ENCODE measurements at regions not wholly inside any gene's neighbourhood (a gene's known extent, or its start where the extent isn't known, plus 50 kb on each side); places are given as distances from the start of the nearest gene placed in this dataset.

DNA sequence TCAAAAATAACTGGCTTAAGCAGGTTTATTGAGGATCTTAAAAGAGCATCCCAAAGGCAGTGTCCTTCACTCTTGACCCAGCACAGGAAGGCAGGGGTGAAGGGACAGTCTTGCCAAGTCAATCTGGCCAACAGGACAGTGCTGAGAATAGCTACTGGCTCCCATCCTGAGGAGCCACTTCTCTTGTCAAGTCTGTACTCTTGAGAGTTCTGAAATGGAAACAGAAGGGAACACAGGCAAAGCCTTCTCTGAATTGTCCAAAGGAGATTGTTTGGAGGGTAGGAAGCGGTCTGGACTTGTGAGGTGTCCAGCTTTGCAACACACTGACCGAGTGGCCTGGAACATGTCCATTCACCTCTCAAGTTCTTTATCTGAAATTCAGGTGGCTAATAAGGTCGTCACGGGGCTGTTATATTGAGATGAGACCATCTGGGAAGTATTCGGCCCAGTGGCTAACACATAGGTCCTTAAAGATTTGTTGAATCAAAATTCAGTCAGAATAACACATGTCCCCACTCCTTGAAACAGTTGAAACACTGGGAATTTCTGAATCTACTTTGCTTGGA, 99.5 kb upstream of the FHL2 start:
- Mint-ChIP-seq H3K27me3 (ENCODE audit: low read depth, poor library complexity) (peaks cover 10% of the 10 kb centered on the region), H3K36me3 (ENCODE audit: low read depth) (no peaks in the 10 kb centered on the region), H3K4me3 (no peak overlapping the region), H3K9me3 (peaks cover 36% of the 10 kb centered on the region), H3K27ac (no peak overlapping the region), H3K4me1 (no peaks in the 10 kb centered on the region)
- TF ChIP-seq, protein P1, sequence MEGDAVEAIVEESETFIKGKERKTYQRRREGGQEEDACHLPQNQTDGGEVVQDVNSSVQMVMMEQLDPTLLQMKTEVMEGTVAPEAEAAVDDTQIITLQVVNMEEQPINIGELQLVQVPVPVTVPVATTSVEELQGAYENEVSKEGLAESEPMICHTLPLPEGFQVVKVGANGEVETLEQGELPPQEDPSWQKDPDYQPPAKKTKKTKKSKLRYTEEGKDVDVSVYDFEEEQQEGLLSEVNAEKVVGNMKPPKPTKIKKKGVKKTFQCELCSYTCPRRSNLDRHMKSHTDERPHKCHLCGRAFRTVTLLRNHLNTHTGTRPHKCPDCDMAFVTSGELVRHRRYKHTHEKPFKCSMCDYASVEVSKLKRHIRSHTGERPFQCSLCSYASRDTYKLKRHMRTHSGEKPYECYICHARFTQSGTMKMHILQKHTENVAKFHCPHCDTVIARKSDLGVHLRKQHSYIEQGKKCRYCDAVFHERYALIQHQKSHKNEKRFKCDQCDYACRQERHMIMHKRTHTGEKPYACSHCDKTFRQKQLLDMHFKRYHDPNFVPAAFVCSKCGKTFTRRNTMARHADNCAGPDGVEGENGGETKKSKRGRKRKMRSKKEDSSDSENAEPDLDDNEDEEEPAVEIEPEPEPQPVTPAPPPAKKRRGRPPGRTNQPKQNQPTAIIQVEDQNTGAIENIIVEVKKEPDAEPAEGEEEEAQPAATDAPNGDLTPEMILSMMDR (IDR thresholded peaks at IDR 0.05): no peak
- no peak for DNase-seq

DNA sequence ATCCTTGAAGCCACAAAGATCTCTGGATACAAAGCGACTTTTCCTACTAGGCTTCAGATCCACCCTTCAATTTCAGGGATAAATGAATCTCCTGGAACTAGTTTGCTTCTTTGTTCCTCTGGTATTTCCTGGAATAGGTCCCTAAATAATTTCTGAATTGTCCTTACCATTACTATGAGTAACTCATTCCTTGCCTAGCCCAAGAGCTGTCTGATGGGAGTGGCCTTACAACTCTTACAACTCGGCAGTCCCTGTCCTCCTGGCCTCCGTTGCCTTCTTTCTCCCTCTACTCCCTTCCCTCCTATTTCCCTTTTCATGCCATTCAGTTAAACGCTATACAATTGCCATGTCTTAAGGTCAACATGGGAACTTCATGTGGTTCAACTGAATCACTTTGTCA, 98.2 kb upstream of the FHL2 start:
- TF ChIP-seq, protein P1 (IDR thresholded peaks at IDR 0.05): no peak
- peaks cover 14% of the 10 kb centered on the region for H3K27me3 Mint-ChIP-seq (ENCODE audit: low read depth, poor library complexity)

DNA sequence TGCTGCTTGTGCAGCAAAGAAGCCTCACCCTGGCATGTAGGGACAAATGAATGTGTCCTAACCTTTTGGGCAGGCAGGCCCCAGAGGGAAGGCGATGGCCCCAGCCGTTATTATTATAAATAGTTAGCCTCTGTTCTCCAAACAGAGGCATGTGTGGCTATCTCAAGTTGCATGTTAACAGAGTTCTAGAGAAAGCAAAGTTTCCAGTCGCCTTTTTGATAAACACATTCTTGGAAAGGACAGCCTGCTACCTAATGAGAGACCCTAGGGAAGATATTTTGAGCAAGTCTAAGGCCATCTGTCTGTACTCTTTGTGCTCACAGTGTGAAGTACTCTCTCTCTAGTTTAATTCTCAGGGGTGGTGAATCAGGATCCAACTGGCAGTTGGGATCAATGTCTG, 97.4 kb upstream of the FHL2 start:
- TF ChIP-seq, protein P1 (IDR thresholded peaks at IDR 0.05): no peak
- H3K4me3 Mint-ChIP-seq: no peak overlapping the region
- no peak overlapping the region for H3K27ac Mint-ChIP-seq
- peaks cover 14% of the 10 kb centered on the region for H3K27me3 Mint-ChIP-seq (ENCODE audit: low read depth, poor library complexity)
- peaks cover 5% of the 10 kb centered on the region for H3K36me3 Mint-ChIP-seq (ENCODE audit: low read depth)
- H3K9me3 Mint-ChIP-seq: peaks cover 37% of the 10 kb centered on the region
- no peak for DNase-seq
- H3K4me1 Mint-ChIP-seq: no peaks in the 10 kb centered on the region

More for the DNA sequence above, 98.2 kb upstream of the FHL2 start:
- peaks cover 40% of the 10 kb centered on the region for H3K9me3 Mint-ChIP-seq
- H3K4me1 Mint-ChIP-seq: no peaks in the 10 kb centered on the region
- no peak overlapping the region for H3K27ac Mint-ChIP-seq
- DNase-seq: no peak
- peaks cover 5% of the 10 kb centered on the region for H3K36me3 Mint-ChIP-seq (ENCODE audit: low read depth)
- no peak overlapping the region for H3K4me3 Mint-ChIP-seq

DNA sequence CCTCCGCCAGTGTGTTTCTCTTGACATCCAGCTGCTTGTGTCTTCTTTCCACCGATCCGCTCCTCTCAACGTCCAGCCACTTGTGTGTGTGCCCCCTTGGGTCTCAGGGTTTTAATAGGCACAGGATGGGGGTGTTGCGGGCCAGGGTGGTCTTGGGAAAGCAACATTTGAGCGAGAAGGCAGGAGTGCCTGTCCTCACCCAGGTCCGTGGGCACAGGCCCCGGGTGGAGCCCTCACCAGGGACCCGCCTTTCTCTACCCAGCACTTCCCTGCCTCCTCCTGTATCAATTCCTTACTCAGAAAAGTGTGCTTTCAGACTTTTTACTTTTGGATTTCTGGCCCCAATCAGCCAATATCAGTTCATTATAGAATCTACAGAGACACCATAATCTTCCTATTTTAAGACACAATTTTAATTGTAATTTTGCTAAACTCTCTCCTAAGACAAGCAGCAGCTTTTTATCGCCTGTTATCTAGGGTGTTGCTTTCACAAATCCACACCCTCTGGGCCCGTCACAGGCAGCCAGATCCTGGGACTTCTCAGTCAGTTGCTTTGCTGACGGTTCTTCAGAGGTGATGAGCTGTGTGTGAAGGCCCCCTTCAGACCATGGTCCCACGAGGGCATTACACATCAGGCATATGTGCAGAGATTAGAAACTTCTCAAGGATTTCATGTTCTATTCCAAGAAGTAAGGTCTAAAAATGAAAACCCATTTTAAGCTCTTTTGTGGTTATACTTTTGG, 96.0 kb upstream of the FHL2 start:
- no peak for DNase-seq
- TF ChIP-seq, protein P1 (IDR thresholded peaks at IDR 0.05): no peak
- Mint-ChIP-seq H3K4me1 (no peaks in the 10 kb centered on the region), H3K27me3 (ENCODE audit: low read depth, poor library complexity) (peaks cover 10% of the 10 kb centered on the region), H3K27ac (no peak overlapping the region), H3K4me3 (no peak overlapping the region), H3K9me3 (peaks cover 28% of the 10 kb centered on the region), H3K36me3 (ENCODE audit: low read depth) (peaks cover 5% of the 10 kb centered on the region)

DNA sequence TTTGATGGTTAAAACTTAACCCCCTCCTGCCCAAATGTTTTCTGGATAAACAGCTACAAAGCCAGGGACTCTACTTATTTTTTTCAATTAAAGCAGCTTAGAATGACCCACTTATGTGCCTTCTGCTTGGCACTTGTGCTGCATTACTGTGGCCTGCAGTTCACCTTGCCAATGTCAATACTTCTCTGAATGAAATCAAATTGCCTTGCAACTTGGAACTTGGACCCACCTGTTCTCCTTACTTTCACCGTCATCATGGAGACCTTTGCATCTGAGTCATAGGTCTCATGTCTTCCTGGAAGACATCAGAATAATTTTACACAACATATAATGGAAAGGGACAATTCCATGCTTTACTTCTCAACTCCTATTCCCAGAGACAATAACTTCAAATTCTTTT, 92.1 kb upstream of the FHL2 start:
- no peak for DNase-seq
- no peak overlapping the region for H3K4me3 Mint-ChIP-seq
- peaks cover 5% of the 10 kb centered on the region for H3K36me3 Mint-ChIP-seq (ENCODE audit: low read depth)
- no peaks in the 10 kb centered on the region for H3K4me1 Mint-ChIP-seq
- H3K27me3 Mint-ChIP-seq (ENCODE audit: low read depth, poor library complexity): peaks cover 14% of the 10 kb centered on the region
- H3K9me3 Mint-ChIP-seq: peaks cover 28% of the 10 kb centered on the region
- TF ChIP-seq, protein P1 (IDR thresholded peaks at IDR 0.05): no peak
- no peak overlapping the region for H3K27ac Mint-ChIP-seq

DNA sequence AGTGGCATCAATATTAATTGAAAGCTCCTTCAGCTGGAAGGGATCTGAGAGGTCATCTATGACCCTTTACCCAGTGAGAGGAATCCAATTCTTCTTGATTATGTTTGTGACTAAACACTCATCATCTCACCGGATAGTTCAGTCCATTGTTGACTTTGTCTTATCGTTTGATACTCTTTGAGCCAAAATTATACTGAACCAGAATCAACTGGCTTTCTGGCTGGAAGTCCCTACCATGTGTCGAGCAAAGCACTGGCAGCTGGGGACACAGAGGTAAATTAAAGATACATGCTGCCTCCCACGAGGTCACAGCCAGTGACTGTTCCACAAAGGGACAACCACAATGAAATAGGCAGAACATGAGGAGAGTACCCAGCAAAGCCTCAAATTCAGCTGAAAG, 91.4 kb upstream of the FHL2 start:
- TF ChIP-seq, protein P1 (IDR thresholded peaks at IDR 0.05): no peak
- no peak overlapping the region for H3K4me3 Mint-ChIP-seq
- no peak for DNase-seq
- H3K27me3 Mint-ChIP-seq (ENCODE audit: low read depth, poor library complexity): peaks cover 14% of the 10 kb centered on the region
- H3K9me3 Mint-ChIP-seq: peaks cover 28% of the 10 kb centered on the region
- H3K4me1 Mint-ChIP-seq: no peaks in the 10 kb centered on the region
- H3K27ac Mint-ChIP-seq: no peak overlapping the region
- H3K36me3 Mint-ChIP-seq (ENCODE audit: low read depth): peaks cover 5% of the 10 kb centered on the region

Data from nephron progenitor cell (in vitro differentiated cells).